GM10266 (cell line): ENCODE measurements at regions not wholly inside any gene's neighbourhood (a gene's known extent, or its start where the extent isn't known, plus 50 kb on each side); places are given as distances from the start of the nearest gene placed in this dataset.
A peak's percentile ranks its signal among the peaks of the same experiment; 100 is the strongest.

Experiments used
- DNase-seq: peaks from one replicate; pipeline ENCODE4 v3.0.0; 2012; ENCODE audit errors: extremely low spot score
- CTCF ChIP-seq: IDR thresholded peaks from 2 replicates; pipeline ENCODE4 v1.5.1; 2012; ENCODE audit warnings: mild to moderate bottlenecking, low read depth; ENCODE audit not compliant: control insufficient read depth, insufficient read depth; ENCODE audit errors: missing control alignments

- peak; percentile 2 for TF ChIP-seq CTCF
- DNase-seq = no peak
Observed at GRCh38 chr13:40072663-40073120, 417.2 kb downstream of the COG6 start.

- TF ChIP-seq CTCF = no peak
- DNase-seq = no peak
Observed at GRCh38 chr13:40074338-40074737, 418.9 kb downstream of the COG6 start.

GRCh38 chr13:40075281-40075680 lies 419.8 kb downstream of the COG6 start:
- no peak for TF ChIP-seq CTCF
- no peak for DNase-seq

- no peak for DNase-seq
- no peak for TF ChIP-seq CTCF
Observed at GRCh38 chr13:40076765-40077362, 421.4 kb downstream of the COG6 start.

GRCh38 chr13:40077396-40078027 lies 422.1 kb downstream of the COG6 start:
- no peak for DNase-seq
- TF ChIP-seq CTCF = no peak

GRCh38 chr13:40079721-40080120 lies 424.3 kb downstream of the COG6 start:
- TF ChIP-seq CTCF = no peak
- no peak for DNase-seq

- DNase-seq = no peak
Observed at GRCh38 chr13:40080676-40081075, 425.2 kb downstream of the COG6 start.

More at GRCh38 chr13:40080676-40081075, 425.2 kb downstream of the COG6 start:
- TF ChIP-seq CTCF = no peak
